HG03196 (cell line): ENCODE measurements at regions not wholly inside any gene's neighbourhood (a gene's known extent, or its start where the extent isn't known, plus 50 kb on each side); places are given as distances from the start of the nearest gene placed in this dataset.

Experiments
- ATAC-seq: cut with Tn5 transposase; IDR thresholded peaks from one replicate; pipeline ENCODE4 v1.9.1; 2021; ENCODE audit not compliant: unreplicated experiment

- ATAC-seq, result no peak
Measured at GRCh38 chr12:90017316-90017715, 308.7 kb upstream of the ATP2B1 start.

GRCh38 chr12:90015228-90015627 lies 306.6 kb upstream of the ATP2B1 start:
- ATAC-seq, result no peak

GRCh38 chr12:90013409-90013808 lies 304.8 kb upstream of the ATP2B1 start:
- no peak for ATAC-seq

- no peak for ATAC-seq
Measured at GRCh38 chr12:90010089-90010488, 301.5 kb upstream of the ATP2B1 start.

GRCh38 chr12:90008277-90008676 lies 299.6 kb upstream of the ATP2B1 start:
- ATAC-seq, result no peak

GRCh38 chr12:90004319-90005074 lies 295.9 kb upstream of the ATP2B1 start:
- no peak for ATAC-seq

- no peak for ATAC-seq
Measured at GRCh38 chr12:90003688-90004087, 295.1 kb upstream of the ATP2B1 start.

GRCh38 chr12:90000721-90001120 lies 292.1 kb upstream of the ATP2B1 start:
- ATAC-seq, result no peak

- ATAC-seq, result no peak
Measured at GRCh38 chr12:89999699-90000505, 291.3 kb upstream of the ATP2B1 start.

- ATAC-seq, result no peak
Measured at GRCh38 chr12:89995870-89996269, 287.2 kb upstream of the ATP2B1 start.

GRCh38 chr12:89994911-89995310 lies 286.3 kb upstream of the ATP2B1 start:
- no peak for ATAC-seq

GRCh38 chr12:89993632-89994031 lies 285.0 kb upstream of the ATP2B1 start:
- ATAC-seq, result no peak

- no peak for ATAC-seq
Measured at GRCh38 chr12:89992668-89993451, 284.2 kb upstream of the ATP2B1 start.

GRCh38 chr12:89991807-89992590 lies 283.4 kb upstream of the ATP2B1 start:
- ATAC-seq, result no peak

GRCh38 chr12:89988188-89988915 lies 279.7 kb upstream of the ATP2B1 start:
- ATAC-seq, result no peak

- no peak for ATAC-seq
Measured at GRCh38 chr12:89985935-89986334, 277.3 kb upstream of the ATP2B1 start.

GRCh38 chr12:89984846-89985245 lies 276.2 kb upstream of the ATP2B1 start:
- ATAC-seq, result no peak

GRCh38 chr12:89983622-89984021 lies 275.0 kb upstream of the ATP2B1 start:
- ATAC-seq, result no peak

- ATAC-seq, result no peak
Measured at GRCh38 chr12:89980236-89980635, 271.6 kb upstream of the ATP2B1 start.
